ENCODE measurements at regions not wholly inside any gene's neighbourhood (a gene's known extent, or its start where the extent isn't known, plus 50 kb on each side); places are given as distances from the start of the nearest gene placed in this dataset.

- Histone ChIP-seq H3K27ac (ENCODE audit: control insufficient read depth, insufficient read depth, low read length) (no peak overlapping the region), H3K9me3 (ENCODE audit: control insufficient read depth, low read depth, low read length) (no peaks in the 10 kb centered on the region), H3K9ac (ENCODE audit: control insufficient read depth, extremely low read depth, insufficient read depth, low read length) (no peak overlapping the region), H3K36me3 (ENCODE audit: control insufficient read depth in 2 of 2, extremely low read depth in 1 of 2, insufficient read depth in 2 of 2, low read length in 2 of 2) (no peaks in the 10 kb centered on the region), H3K9me1 (ENCODE audit: control insufficient read depth, extremely low read depth, insufficient read depth, low read length) (no peaks in the 10 kb centered on the region), H3K79me2 (ENCODE audit: control insufficient read depth, insufficient read depth, low read length) (no peaks in the 10 kb centered on the region), H3K4me3 (ENCODE audit: control insufficient read depth in 2 of 3, extremely low read depth in 1 of 3, insufficient read depth in 2 of 3, low read depth in 1 of 3, low read length in 3 of 3) (no peak overlapping the region), H4K20me1 (ENCODE audit: control insufficient read depth, extremely low read depth, insufficient read depth, low read length) (no peaks in the 10 kb centered on the region), H3K4me2 (ENCODE audit: control insufficient read depth, extremely low read depth, insufficient read depth, low read depth, low read length) (no peak overlapping the region), H3K27me3 (ENCODE audit: control insufficient read depth, extremely low read depth, insufficient read depth, low read length) (no peaks in the 10 kb centered on the region), H3K4me1 (ENCODE audit: control insufficient read depth, extremely low read depth, insufficient read depth, low read length) (no peaks in the 10 kb centered on the region), H2AFZ (ENCODE audit: control insufficient read depth, low read length) (no peak overlapping the region)
- dilution Hi-C loops (cut with MboI; ENCODE audit: extremely low pct_ligation_motif_present, low sequenced_read_pairs) = no loop called here
- TF ChIP-seq CTCF (optimal IDR thresholded peaks at IDR 0.05 in 1 of 3, IDR thresholded peaks at IDR 0.05 in 1 of 3, conservative IDR thresholded peaks at IDR 0.05 in 1 of 3; ENCODE audit: extremely low read depth in 1 of 3, insufficient read depth in 2 of 3, low read length in 3 of 3) (no peak), EZH2 (IDR thresholded peaks at IDR 0.05; ENCODE audit: low read length) (no peak)
- DNase-seq (ENCODE audit: low read depth, low spot score) (no peak), FAIRE-seq (no peak)
These were observed 97.7 kb downstream of the GYPC start for GRCh38 chr2:126753501-126754212.

GRCh38 chr2:126754240-126755004 is 98.5 kb downstream of the GYPC start:
- dilution Hi-C loops (cut with MboI; ENCODE audit: extremely low pct_ligation_motif_present, low sequenced_read_pairs) = no loop called here

More at GRCh38 chr2:126754240-126755004, 98.5 kb downstream of the GYPC start:
- Histone ChIP-seq H3K9me1 (ENCODE audit: control insufficient read depth, extremely low read depth, insufficient read depth, low read length) (no peaks in the 10 kb centered on the region), H3K79me2 (ENCODE audit: control insufficient read depth, insufficient read depth, low read length) (no peaks in the 10 kb centered on the region), H3K27me3 (ENCODE audit: control insufficient read depth, extremely low read depth, insufficient read depth, low read length) (no peaks in the 10 kb centered on the region), H3K4me3 (ENCODE audit: control insufficient read depth in 2 of 3, extremely low read depth in 1 of 3, insufficient read depth in 2 of 3, low read depth in 1 of 3, low read length in 3 of 3) (no peak overlapping the region), H3K27ac (ENCODE audit: control insufficient read depth, insufficient read depth, low read length) (no peak overlapping the region), H3K36me3 (ENCODE audit: control insufficient read depth in 2 of 2, extremely low read depth in 1 of 2, insufficient read depth in 2 of 2, low read length in 2 of 2) (no peaks in the 10 kb centered on the region), H3K4me2 (ENCODE audit: control insufficient read depth, extremely low read depth, insufficient read depth, low read depth, low read length) (no peak overlapping the region), H4K20me1 (ENCODE audit: control insufficient read depth, extremely low read depth, insufficient read depth, low read length) (no peaks in the 10 kb centered on the region), H3K9ac (ENCODE audit: control insufficient read depth, extremely low read depth, insufficient read depth, low read length) (no peak overlapping the region), H3K4me1 (ENCODE audit: control insufficient read depth, extremely low read depth, insufficient read depth, low read length) (no peaks in the 10 kb centered on the region), H2AFZ (ENCODE audit: control insufficient read depth, low read length) (no peak overlapping the region), H3K9me3 (ENCODE audit: control insufficient read depth, low read depth, low read length) (no peaks in the 10 kb centered on the region)
- no peak for FAIRE-seq
- no peak for TF ChIP-seq CTCF (optimal IDR thresholded peaks at IDR 0.05 in 1 of 3, IDR thresholded peaks at IDR 0.05 in 1 of 3, conservative IDR thresholded peaks at IDR 0.05 in 1 of 3; ENCODE audit: extremely low read depth in 1 of 3, insufficient read depth in 2 of 3, low read length in 3 of 3)
- TF ChIP-seq EZH2 (IDR thresholded peaks at IDR 0.05; ENCODE audit: low read length) = no peak
- DNase-seq (ENCODE audit: low read depth, low spot score) = no peak

Data from keratinocyte (primary cell).